ENCODE measurements at regions not wholly inside any gene's neighbourhood (a gene's known extent, or its start where the extent isn't known, plus 50 kb on each side); places are given as distances from the start of the nearest gene placed in this dataset.

DNA sequence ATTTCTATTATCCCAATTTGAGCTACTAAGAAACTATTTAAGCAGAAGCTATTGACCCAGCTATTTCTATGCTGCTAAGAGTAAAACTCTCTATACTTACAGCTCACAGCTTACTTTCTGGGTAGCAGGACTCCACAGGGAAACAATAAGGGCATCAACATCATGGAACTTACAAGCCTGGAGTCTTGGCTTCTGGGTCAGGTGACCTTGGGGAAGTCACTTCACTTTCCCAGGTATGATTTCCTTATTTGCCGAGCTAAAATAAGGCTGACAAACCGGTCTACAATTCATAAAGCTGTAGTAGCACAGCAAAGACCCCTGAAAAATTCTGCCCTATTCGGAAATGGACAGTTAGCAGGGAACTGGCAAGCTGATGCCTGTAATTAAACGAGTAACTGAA is 278.3 kb upstream of the NR2F2 start:
- H3K4me3 Mint-ChIP-seq (ENCODE audit: unreplicated experiment), result no peak overlapping the region
- H3K9me3 Mint-ChIP-seq (ENCODE audit: unreplicated experiment), result no peaks in the 10 kb centered on the region
- no peaks in the 10 kb centered on the region for H3K27me3 Mint-ChIP-seq (ENCODE audit: insufficient read depth, unreplicated experiment)
- H3K27ac Mint-ChIP-seq (ENCODE audit: low read depth, unreplicated experiment), result no peak overlapping the region
- intact Hi-C loops (cut with micrococcal nuclease), result no loop called here
- no peaks in the 10 kb centered on the region for H3K36me3 Mint-ChIP-seq (ENCODE audit: insufficient read depth, unreplicated experiment)
- no peaks in the 10 kb centered on the region for H3K4me1 Mint-ChIP-seq (ENCODE audit: insufficient read depth, unreplicated experiment)
- no TSS peak for BruUV-seq (replicated peaks)
- POLR2A ChIA-PET, result no interaction called here
- DNase-seq (ENCODE audit: unreplicated experiment), result no peak
- TF ChIP-seq, protein P1, sequence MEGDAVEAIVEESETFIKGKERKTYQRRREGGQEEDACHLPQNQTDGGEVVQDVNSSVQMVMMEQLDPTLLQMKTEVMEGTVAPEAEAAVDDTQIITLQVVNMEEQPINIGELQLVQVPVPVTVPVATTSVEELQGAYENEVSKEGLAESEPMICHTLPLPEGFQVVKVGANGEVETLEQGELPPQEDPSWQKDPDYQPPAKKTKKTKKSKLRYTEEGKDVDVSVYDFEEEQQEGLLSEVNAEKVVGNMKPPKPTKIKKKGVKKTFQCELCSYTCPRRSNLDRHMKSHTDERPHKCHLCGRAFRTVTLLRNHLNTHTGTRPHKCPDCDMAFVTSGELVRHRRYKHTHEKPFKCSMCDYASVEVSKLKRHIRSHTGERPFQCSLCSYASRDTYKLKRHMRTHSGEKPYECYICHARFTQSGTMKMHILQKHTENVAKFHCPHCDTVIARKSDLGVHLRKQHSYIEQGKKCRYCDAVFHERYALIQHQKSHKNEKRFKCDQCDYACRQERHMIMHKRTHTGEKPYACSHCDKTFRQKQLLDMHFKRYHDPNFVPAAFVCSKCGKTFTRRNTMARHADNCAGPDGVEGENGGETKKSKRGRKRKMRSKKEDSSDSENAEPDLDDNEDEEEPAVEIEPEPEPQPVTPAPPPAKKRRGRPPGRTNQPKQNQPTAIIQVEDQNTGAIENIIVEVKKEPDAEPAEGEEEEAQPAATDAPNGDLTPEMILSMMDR (IDR thresholded peaks at IDR 0.05; ENCODE audit: unreplicated experiment), result no peak
- CTCF ChIA-PET, result no interaction called here

DNA sequence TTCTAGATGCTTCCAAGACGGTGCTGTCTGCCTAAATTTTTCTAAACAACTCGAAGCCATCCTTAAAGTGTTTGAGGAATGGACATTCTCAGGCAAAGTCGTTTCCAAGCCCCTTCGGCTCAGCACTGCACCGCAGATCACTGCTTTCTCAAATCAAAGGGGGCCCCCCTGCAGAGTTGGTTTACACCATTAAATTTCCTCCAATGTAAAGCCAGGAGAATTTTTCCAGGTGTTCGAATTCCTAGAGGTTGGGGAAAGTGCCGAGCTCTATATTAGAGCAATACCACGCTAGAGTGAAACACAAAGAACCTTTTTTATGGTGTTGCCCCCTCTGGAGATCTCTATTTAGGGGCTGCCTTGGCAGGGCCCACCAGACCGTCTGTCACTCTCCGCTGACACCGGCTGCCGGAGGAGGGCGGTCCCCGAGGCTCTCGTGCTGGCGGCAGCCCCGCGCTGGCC is 277.9 kb upstream of the NR2F2 start:
- BruUV-seq (replicated peaks), result no TSS peak
- CTCF ChIA-PET, result interaction anchor here (1.0 kb wide), 1 partner anchor 10 kb away, joined by 3 read pairs; no protein-coding TSS in a partner anchor
- Mint-ChIP-seq H3K9me3 (ENCODE audit: unreplicated experiment) (no peaks in the 10 kb centered on the region), H3K4me3 (ENCODE audit: unreplicated experiment) (no peak overlapping the region), H3K27me3 (ENCODE audit: insufficient read depth, unreplicated experiment) (no peaks in the 10 kb centered on the region), H3K36me3 (ENCODE audit: insufficient read depth, unreplicated experiment) (no peaks in the 10 kb centered on the region), H3K27ac (ENCODE audit: low read depth, unreplicated experiment) (no peak overlapping the region), H3K4me1 (ENCODE audit: insufficient read depth, unreplicated experiment) (no peaks in the 10 kb centered on the region)
- TF ChIP-seq, protein P1 (IDR thresholded peaks at IDR 0.05; ENCODE audit: unreplicated experiment), result no peak
- POLR2A ChIA-PET, result no interaction called here
- DNase-seq (ENCODE audit: unreplicated experiment), result no peak
- intact Hi-C loops (cut with micrococcal nuclease), result no loop called here

DNA sequence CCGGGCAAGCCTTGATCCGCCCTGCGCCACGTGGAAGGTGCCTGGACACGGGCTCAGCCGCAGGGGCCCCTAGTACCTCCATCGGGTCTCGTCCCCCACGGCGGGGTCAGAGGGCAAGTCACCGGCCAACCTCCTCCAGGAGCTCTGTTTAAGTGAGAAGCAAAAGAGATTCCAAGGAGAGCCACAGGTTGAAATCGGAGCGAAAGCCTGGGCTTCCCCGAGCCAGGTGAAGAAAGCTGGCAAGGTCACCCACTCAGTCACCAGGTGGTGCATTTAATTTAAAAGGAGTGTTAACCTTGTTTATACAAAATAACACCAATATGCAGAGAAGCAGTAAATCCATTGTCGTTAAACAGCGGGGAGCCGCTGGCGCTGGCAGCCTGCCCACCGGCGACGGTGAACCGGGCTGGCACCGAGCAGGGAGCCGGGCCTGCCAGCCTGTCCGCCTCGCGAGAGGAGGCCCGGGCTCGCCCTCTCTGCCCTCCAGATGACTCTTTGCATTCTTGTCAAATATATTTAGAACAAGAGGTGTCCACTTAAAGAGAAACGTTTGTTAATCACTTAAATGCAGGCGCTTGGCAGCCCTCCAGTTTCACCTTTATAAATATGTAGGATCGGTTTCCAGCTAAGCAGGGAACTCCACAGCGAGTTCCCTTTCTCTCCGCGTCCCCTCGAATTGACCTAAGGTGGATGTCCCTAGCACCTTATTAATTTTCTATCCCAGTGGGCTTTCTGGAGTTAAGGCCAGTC is 277.3 kb upstream of the NR2F2 start:
- Mint-ChIP-seq H3K4me3 (ENCODE audit: unreplicated experiment) (peak overlapping the region; percentile 36), H3K36me3 (ENCODE audit: insufficient read depth, unreplicated experiment) (no peaks in the 10 kb centered on the region), H3K27ac (ENCODE audit: low read depth, unreplicated experiment) (no peak overlapping the region), H3K4me1 (ENCODE audit: insufficient read depth, unreplicated experiment) (no peaks in the 10 kb centered on the region), H3K9me3 (ENCODE audit: unreplicated experiment) (no peaks in the 10 kb centered on the region), H3K27me3 (ENCODE audit: insufficient read depth, unreplicated experiment) (no peaks in the 10 kb centered on the region)
- BruUV-seq (replicated peaks), result no TSS peak
- intact Hi-C loops (cut with micrococcal nuclease), result no loop called here
- CTCF ChIA-PET, result interaction anchor here (1.0 kb wide), 1 partner anchor 10 kb away, joined by 3 read pairs; no protein-coding TSS in a partner anchor
- POLR2A ChIA-PET, result no interaction called here
- TF ChIP-seq, protein P1 (IDR thresholded peaks at IDR 0.05; ENCODE audit: unreplicated experiment), result no peak
- peak; percentile 38 for DNase-seq (ENCODE audit: unreplicated experiment)

DNA sequence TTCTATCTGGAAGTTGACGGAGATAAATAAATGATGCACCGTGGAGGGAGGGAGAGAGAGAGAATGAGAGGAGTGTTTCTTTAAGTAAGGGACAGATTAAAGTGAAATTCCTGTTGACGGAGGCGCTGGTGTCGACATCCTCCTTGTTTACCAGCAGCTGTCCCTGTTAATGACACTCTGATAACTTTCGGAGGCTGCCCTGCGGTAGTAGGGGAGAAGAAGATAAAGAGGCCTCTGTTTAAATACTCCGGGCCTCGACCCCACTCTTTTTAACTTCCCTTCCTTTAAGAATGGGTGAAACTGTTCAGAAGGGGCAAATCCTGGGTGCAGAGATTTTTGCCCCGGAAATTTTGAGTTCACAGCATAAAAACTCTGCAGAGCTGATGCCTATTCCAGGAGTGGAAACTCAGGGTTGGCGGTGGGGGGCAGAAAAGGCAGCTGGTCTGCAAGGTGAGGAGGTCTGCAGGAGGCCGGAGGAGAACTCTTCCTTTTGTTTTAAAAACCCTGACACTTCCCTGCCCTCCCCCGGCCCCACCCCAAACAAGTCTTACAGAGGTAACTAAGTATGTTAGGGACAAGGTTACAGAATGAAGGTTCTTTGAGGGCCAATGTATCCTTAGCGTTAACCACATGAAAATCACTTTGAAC is 276.6 kb upstream of the NR2F2 start:
- intact Hi-C loops (cut with micrococcal nuclease), result no loop called here
- POLR2A ChIA-PET, result no interaction called here
- Mint-ChIP-seq H3K4me1 (ENCODE audit: insufficient read depth, unreplicated experiment) (no peaks in the 10 kb centered on the region), H3K27me3 (ENCODE audit: insufficient read depth, unreplicated experiment) (no peaks in the 10 kb centered on the region), H3K9me3 (ENCODE audit: unreplicated experiment) (no peaks in the 10 kb centered on the region), H3K4me3 (ENCODE audit: unreplicated experiment) (no peak overlapping the region), H3K27ac (ENCODE audit: low read depth, unreplicated experiment) (no peak overlapping the region), H3K36me3 (ENCODE audit: insufficient read depth, unreplicated experiment) (no peaks in the 10 kb centered on the region)
- DNase-seq (ENCODE audit: unreplicated experiment), result no peak
- TF ChIP-seq, protein P1 (IDR thresholded peaks at IDR 0.05; ENCODE audit: unreplicated experiment), result no peak
- BruUV-seq (replicated peaks), result no TSS peak
- CTCF ChIA-PET, result no interaction called here

Data from MCF 10A (cell line).